ENCODE measurements at regions not wholly inside any gene's neighbourhood (a gene's known extent, or its start where the extent isn't known, plus 50 kb on each side); places are given as distances from the start of the nearest gene placed in this dataset.

DNA sequence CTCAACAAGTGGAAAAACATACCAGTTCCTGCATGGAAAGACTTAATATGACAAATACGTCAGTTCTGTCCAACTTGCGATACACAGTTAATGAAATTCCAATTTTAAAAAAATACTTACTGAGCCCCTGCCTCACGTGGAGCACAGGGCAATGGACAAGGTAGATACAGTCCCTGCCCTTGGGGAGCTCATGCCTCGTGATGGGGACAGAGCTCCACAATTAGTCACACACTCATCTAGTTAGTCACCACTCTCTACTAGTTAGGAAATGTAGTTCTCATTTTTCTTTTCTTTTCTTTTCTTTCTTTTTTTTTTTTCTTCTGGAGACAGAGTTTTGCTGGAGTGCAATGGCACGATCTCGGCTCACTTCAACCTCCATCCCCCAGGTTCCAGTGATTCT lies 74.7 kb upstream of the CDH5 start:
- DNase-seq (ENCODE audit: low read depth) = no peak
- no peak overlapping the region for H3K4me3 ChIP-seq (replicated peaks; ENCODE audit: low read depth, low read length)
- TF ChIP-seq, protein P1, sequence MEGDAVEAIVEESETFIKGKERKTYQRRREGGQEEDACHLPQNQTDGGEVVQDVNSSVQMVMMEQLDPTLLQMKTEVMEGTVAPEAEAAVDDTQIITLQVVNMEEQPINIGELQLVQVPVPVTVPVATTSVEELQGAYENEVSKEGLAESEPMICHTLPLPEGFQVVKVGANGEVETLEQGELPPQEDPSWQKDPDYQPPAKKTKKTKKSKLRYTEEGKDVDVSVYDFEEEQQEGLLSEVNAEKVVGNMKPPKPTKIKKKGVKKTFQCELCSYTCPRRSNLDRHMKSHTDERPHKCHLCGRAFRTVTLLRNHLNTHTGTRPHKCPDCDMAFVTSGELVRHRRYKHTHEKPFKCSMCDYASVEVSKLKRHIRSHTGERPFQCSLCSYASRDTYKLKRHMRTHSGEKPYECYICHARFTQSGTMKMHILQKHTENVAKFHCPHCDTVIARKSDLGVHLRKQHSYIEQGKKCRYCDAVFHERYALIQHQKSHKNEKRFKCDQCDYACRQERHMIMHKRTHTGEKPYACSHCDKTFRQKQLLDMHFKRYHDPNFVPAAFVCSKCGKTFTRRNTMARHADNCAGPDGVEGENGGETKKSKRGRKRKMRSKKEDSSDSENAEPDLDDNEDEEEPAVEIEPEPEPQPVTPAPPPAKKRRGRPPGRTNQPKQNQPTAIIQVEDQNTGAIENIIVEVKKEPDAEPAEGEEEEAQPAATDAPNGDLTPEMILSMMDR (IDR thresholded peaks at IDR 0.05; ENCODE audit: low read length, missing control alignments) = no peak

DNA sequence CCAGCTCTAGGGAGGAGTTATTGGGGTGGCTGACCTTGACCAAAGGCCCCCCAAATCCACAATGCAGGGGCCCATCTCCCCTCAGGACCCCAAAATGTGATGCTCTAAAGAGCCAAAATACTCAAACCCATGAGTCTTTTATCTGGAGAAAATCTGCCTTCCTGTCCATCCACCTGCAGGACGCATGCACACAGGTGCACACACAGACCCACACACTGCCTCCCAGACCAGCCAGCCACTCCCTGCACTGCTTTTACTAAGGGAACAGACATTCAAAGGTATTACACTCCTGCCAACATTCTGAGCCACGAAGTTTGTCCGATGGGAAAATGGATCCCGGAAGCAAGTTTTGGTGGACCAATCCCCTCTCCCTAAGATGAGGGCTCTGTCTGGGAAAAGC lies 76.1 kb upstream of the CDH5 start:
- TF ChIP-seq, protein P1 (IDR thresholded peaks at IDR 0.05; ENCODE audit: low read length, missing control alignments) = no peak
- DNase-seq (ENCODE audit: low read depth) = no peak
- no peak overlapping the region for H3K4me3 ChIP-seq (replicated peaks; ENCODE audit: low read depth, low read length)

DNA sequence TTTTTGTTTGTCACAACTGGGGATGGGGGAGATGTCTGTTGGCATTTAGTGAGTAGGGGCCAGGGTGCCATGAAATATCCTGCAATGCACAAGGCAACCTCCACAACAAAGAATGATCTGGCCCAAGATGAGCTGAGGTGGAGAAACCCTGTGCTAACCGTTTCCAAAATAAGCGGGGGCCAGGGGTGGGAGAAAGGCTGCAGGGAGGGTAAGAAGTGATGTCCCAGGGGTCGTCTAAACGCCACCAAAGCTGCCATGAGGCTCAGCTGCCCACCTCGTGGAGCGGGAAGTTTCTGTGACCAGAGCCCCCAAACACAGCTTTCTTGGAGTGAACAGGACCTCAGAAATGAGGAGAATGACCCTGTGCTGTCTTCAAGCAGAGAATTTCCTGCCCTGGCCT lies 76.5 kb upstream of the CDH5 start:
- TF ChIP-seq, protein P1 (IDR thresholded peaks at IDR 0.05; ENCODE audit: low read length, missing control alignments) = no peak
- DNase-seq (ENCODE audit: low read depth) = no peak

DNA sequence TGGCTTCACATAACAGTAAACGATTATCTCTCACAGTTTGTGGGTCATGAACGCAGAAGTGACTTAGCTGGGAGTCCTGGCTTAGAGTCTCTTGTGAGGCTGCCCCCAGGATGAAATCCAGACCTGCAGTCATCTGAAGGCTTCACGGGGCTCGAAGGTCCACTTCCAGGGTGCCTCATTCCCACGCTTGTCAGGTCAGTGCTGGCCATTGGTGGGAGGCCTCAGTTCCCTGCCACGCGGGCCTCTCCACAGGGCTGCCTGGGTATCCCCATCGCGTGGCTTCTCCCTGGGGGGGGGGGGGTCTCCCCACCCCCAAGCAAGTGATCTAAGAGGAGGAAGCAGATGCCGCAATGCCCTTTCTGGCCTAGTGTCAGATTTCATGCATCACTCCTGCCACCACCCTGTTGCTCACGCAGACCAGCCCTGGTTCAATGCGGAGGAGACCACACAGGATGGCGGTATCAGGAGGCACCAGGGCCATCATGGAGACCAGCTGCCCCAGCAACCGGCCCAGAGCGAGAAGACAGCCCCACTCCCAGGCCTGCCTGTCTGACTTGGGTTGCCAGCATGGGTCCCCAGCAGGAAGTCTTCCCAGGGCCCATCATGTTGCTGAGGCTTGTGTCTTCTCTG lies 77.3 kb upstream of the CDH5 start:
- H3K4me3 ChIP-seq (replicated peaks; ENCODE audit: low read depth, low read length) = no peak overlapping the region
- no peak for DNase-seq (ENCODE audit: low read depth)
- TF ChIP-seq, protein P1 (IDR thresholded peaks at IDR 0.05; ENCODE audit: low read length, missing control alignments) = no peak

More for the DNA sequence above, 76.5 kb upstream of the CDH5 start:
- H3K4me3 ChIP-seq (replicated peaks; ENCODE audit: low read depth, low read length) = no peak overlapping the region

DNA sequence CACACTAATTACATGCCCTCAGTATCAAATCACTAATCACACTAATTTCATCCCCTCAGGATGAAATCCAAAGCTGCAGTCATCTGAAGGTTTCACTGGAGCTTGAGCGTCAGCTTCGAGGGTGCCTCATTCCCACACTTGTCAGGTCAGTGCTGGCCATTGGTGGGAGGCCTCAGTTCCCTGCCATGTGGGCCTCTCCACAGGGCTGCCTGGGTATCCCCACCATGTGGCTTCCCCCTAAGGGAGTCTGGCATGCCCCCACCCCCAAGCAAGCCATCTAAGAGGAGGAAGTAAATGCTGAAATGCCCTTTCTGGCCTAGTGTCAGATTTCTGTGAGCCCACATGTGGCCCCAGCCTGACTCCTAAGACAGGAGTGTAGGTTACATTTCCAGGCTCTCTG lies 78.6 kb upstream of the CDH5 start:
- H3K4me3 ChIP-seq (replicated peaks; ENCODE audit: low read depth, low read length) = no peak overlapping the region
- DNase-seq (ENCODE audit: low read depth) = no peak
- TF ChIP-seq, protein P1 (IDR thresholded peaks at IDR 0.05; ENCODE audit: low read length, missing control alignments) = no peak

DNA sequence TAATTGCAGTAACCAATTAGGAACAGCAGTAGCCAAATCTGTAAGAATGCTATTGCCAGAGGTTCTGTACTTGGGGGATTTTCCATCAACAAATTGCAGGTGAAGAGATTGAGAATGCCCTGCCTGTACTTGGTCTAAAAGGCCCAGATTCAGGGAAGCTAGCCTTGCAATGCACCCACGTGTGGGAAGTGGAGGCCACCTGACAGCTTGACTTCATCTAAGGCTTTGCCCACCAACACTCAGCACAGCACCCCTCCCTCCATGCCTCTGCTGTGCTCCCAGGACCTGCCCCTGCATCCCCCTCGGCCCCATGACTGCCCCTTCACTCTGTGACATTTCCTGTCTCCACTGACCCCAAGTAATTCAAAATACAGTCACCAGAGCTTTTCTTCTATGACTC lies 79.1 kb upstream of the CDH5 start:
- no peak overlapping the region for H3K4me3 ChIP-seq (replicated peaks; ENCODE audit: low read depth, low read length)
- TF ChIP-seq, protein P1 (IDR thresholded peaks at IDR 0.05; ENCODE audit: low read length, missing control alignments) = no peak
- no peak for DNase-seq (ENCODE audit: low read depth)

DNA sequence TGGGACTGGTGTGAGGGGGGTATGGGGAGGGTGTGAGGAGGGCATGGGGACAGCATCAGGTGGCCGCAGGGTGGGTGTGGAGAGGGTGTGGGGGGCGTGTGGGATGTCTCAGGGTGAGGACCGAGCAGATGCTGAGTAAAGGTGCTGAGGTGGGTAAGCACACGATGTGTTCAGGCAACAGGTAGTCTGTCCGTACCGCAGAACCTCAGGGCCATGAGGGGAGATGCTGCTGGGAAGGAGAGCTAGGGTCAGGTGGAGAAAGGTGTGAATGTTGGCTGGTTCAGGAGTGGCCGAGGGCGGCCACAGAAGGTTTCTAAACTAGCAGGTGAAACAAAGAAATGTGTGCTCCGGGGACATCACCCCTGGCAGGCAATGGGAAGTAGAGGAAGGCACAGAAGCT lies 80.0 kb upstream of the CDH5 start:
- TF ChIP-seq, protein P1 (IDR thresholded peaks at IDR 0.05; ENCODE audit: low read length, missing control alignments) = no peak
- no peak overlapping the region for H3K4me3 ChIP-seq (replicated peaks; ENCODE audit: low read depth, low read length)
- DNase-seq (ENCODE audit: low read depth) = no peak
